HCT116 (cell line): ENCODE measurements at regions not wholly inside any gene's neighbourhood (a gene's known extent, or its start where the extent isn't known, plus 50 kb on each side); places are given as distances from the start of the nearest gene placed in this dataset.

Source experiments
- ATAC-seq: fragments of 200-7000 bp; cut with Tn5 transposase; 2 replicates; pipeline ENCODE4 v1.9.1; 2020; ENCODE audit warnings: mild to moderate bottlenecking, moderate library complexity
- BruUV-seq: library from RNA; stranded (reverse); fragments of 400-500 nt; replicated peaks from 2 replicates; lab custom pipeline; 2021; lab: Mats Ljungman, UMichigan
- CTCF ChIA-PET: fragments of 300-600 bp; sonication (Branson Sonifier 250); formaldehyde crosslinking; loops from one replicate; lab custom pipeline; 2021; ENCODE audit warnings: antibody characterized with exemption; lab: Charles Lee
- POLR2A ChIA-PET: fragments of 300-600, 350-600 bp; sonication (Branson Sonifier 250); formaldehyde crosslinking; loops from one replicate; lab custom pipeline; 2021; ENCODE audit warnings: antibody characterized with exemption; lab: Charles Lee
- RAD21 ChIA-PET, 2 experiments: fragments of 300-600 bp; sonication (Branson Sonifier 250); formaldehyde crosslinking; loops; one replicate each; lab custom pipeline; 2023; ENCODE audit warnings: low total read pairs in 2 of 2; ENCODE audit not compliant: uncharacterized antibody in 2 of 2, unreplicated experiment in 2 of 2, low non-redundant PET in 1 of 2; lab: Charles Lee
- DNase-seq: peaks from one replicate; pipeline ENCODE4 v3.0.0-alpha.2; 2010; ENCODE audit warnings: low read depth, low spot score
- H2AFZ ChIP-seq: fragments of 200-600 bp; shearing (Covaris generic), sonication (generic); 2 replicates; pipeline ENCODE4 v1.6.1; 2017; ENCODE audit warnings: low read depth, mixed run types, mixed read lengths, antibody characterized with exemption, low read length; ENCODE audit not compliant: poor library complexity, severe bottlenecking
- H3K27ac ChIP-seq: 2 replicates; pipeline ENCODE4 v1.5.1; 2012; ENCODE audit warnings: low read depth, low read length
- H3K27me3 ChIP-seq: fragments of 200-600 bp; sonication (generic); 2 replicates; pipeline ENCODE4 v1.6.1; 2016; ENCODE audit warnings: mixed run types, low read length, mixed read lengths; ENCODE audit not compliant: insufficient read depth
- H3K36me3 ChIP-seq, 2 experiments: fragments of 200-500 bp in 1 of 2; fragments of 200-600 bp in 1 of 2; sonication (Bioruptor generic) in 1 of 2; sonication (generic) in 1 of 2; 2 replicates each; pipeline versions ENCODE4 v1.5.1 to v1.6.1; 2014 to 2016; ENCODE audit warnings: low read length in 2 of 2, inconsistent platforms in 1 of 2, mixed read lengths in 1 of 2, mixed run types in 1 of 2; ENCODE audit not compliant: insufficient read depth in 2 of 2, control insufficient read depth in 1 of 2
- H3K4me1 ChIP-seq, 2 experiments: fragments of 200-600 bp in 1 of 2; sonication (generic) in 1 of 2; 2 replicates each; pipeline versions ENCODE4 v1.5.1 to v1.6.1; 2012 to 2017; ENCODE audit warnings: low read length in 2 of 2, inconsistent platforms in 1 of 2, mild to moderate bottlenecking in 1 of 2, mixed read lengths in 1 of 2, mixed run types in 1 of 2, moderate library complexity in 1 of 2; ENCODE audit not compliant: insufficient read depth in 2 of 2, control insufficient read depth in 1 of 2
- H3K4me2 ChIP-seq: fragments of 200-600 bp; sonication (generic); 2 replicates; pipeline ENCODE4 v1.6.1; 2017; ENCODE audit warnings: mixed run types, low read length, mixed read lengths
- H3K4me3 ChIP-seq, 2 experiments: fragments of 200-600 bp in 1 of 2; sonication (generic) in 1 of 2; replicated peaks in 1 of 2; 2 replicates each; pipeline ENCODE4 v1.5.1; 2011 to 2016; ENCODE audit warnings: low read length in 2 of 2, control low read depth in 1 of 2, low read depth in 1 of 2, mild to moderate bottlenecking in 1 of 2, mixed read lengths in 1 of 2, mixed run types in 1 of 2
- H3K79me2 ChIP-seq: fragments of 200-600 bp; sonication (generic); 2 replicates; pipeline ENCODE4 v1.6.1; 2017; ENCODE audit warnings: mild to moderate bottlenecking, mixed run types, low read length, moderate library complexity, mixed read lengths; ENCODE audit not compliant: insufficient read depth
- H3K9ac ChIP-seq: fragments of 200-600 bp; sonication (generic); 2 replicates; pipeline ENCODE4 v1.6.1; 2016; ENCODE audit warnings: low read length, mixed read lengths
- H3K9me2 ChIP-seq: fragments of 200-600 bp; sonication (generic), shearing (Covaris generic); 2 replicates; pipeline ENCODE4 v1.6.1; 2017; ENCODE audit warnings: mixed run types, mild to moderate bottlenecking, moderate library complexity; ENCODE audit not compliant: insufficient read depth
- H3K9me3 ChIP-seq, 2 experiments: fragments of 200-500 bp in 1 of 2; fragments of 200-600 bp in 1 of 2; sonication (Bioruptor generic) in 1 of 2; sonication (generic) in 1 of 2; 2 replicates each; pipeline ENCODE4 v1.6.1; 2014 to 2017; ENCODE audit warnings: low read length in 2 of 2, mixed read lengths in 2 of 2, inconsistent platforms in 1 of 2, low read depth in 1 of 2, mild to moderate bottlenecking in 1 of 2, mixed run types in 1 of 2, moderate library complexity in 1 of 2; ENCODE audit not compliant: control insufficient read depth in 1 of 2, insufficient read depth in 1 of 2
- H4K20me1 ChIP-seq: fragments of 200-600 bp; sonication (generic), shearing (Covaris generic); 2 replicates; pipeline ENCODE4 v1.6.1; 2017; ENCODE audit warnings: mixed run types, mild to moderate bottlenecking, moderate library complexity; ENCODE audit not compliant: insufficient read depth
- CBX3 ChIP-seq: IDR thresholded peaks from 2 replicates; pipeline ENCODE4 v1.6.1; 2012; ENCODE audit warnings: low read depth
- CTCF ChIP-seq, 3 experiments: fragments of 200-600 bp in 1 of 3; sonication (generic) in 1 of 3; IDR thresholded peaks in 2 of 3; conservative IDR thresholded peaks in 1 of 3; 2 replicates each; pipeline ENCODE4 v1.5.1; 2012 to 2017; ENCODE audit warnings: low read depth in 2 of 3, low read length in 2 of 3, antibody characterized with exemption in 1 of 3, borderline replicate concordance in 1 of 3, control low read depth in 1 of 3, mild to moderate bottlenecking in 1 of 3, mixed read lengths in 1 of 3, mixed run types in 1 of 3, moderate library complexity in 1 of 3; ENCODE audit not compliant: insufficient read depth in 1 of 3
- ELF1 ChIP-seq: IDR thresholded peaks from 2 replicates; pipeline ENCODE4 v1.6.1; 2012; ENCODE audit warnings: low read depth, borderline replicate concordance
- EZH2 ChIP-seq: fragments of 200-600 bp; sonication (generic); IDR thresholded peaks from 2 replicates; pipeline ENCODE4 v1.6.1; 2017; ENCODE audit warnings: antibody characterized with exemption, mixed run types
- EZH2phosphoT487 ChIP-seq: fragments of 200-600 bp; IDR thresholded peaks from 2 replicates; pipeline ENCODE4 v1.6.1; 2018; ENCODE audit warnings: antibody characterized with exemption, borderline replicate concordance
- FOSL1 ChIP-seq: IDR thresholded peaks from 2 replicates; pipeline ENCODE4 v1.6.1; 2012; ENCODE audit warnings: low read depth
- POLR2A ChIP-seq: IDR thresholded peaks from 2 replicates; pipeline ENCODE4 v1.7.0; 2011; ENCODE audit warnings: borderline replicate concordance; ENCODE audit not compliant: insufficient read depth, insufficient read length; ENCODE audit errors: extremely low read depth
- POLR2AphosphoS5 ChIP-seq: IDR thresholded peaks from 2 replicates; pipeline ENCODE4 v1.6.1; 2011; ENCODE audit warnings: mild to moderate bottlenecking, low read depth, low read length, moderate library complexity
- SIN3A ChIP-seq: IDR thresholded peaks from 2 replicates; pipeline ENCODE4 v1.6.1; 2012; ENCODE audit warnings: low read depth
- SP1 ChIP-seq: IDR thresholded peaks from 2 replicates; pipeline ENCODE4 v1.6.1; 2012; ENCODE audit warnings: low read depth
- ZBTB33 ChIP-seq: IDR thresholded peaks from 2 replicates; pipeline ENCODE4 v1.6.1; 2011; ENCODE audit warnings: mild to moderate bottlenecking, low read length, moderate library complexity; ENCODE audit not compliant: insufficient replicate concordance; ENCODE audit errors: extremely low read depth
- ZFX ChIP-seq: fragments of 450-650 bp; IDR thresholded peaks from 2 replicates; pipeline ENCODE4 v1.6.1; 2017
- ZNF274 ChIP-seq: fragments of 200-500 bp; sonication (Bioruptor generic); IDR thresholded peaks from 2 replicates; pipeline ENCODE4 v1.6.1; 2014; ENCODE audit warnings: mild to moderate bottlenecking, low read depth, low read length, inconsistent platforms
- intact Hi-C: fragments of 100-400 bp; cut with micrococcal nuclease; formaldehyde crosslinking; loops from 2 replicates; pipeline ENCODE4 v1.10.0; 2022

GRCh38 chr14:30114051-30114450, 186.4 kb upstream of the PRKD1 start:
- no peak for TF ChIP-seq EZH2
- no peaks in the 10 kb centered on the region for H3K36me3 ChIP-seq
- ChIA-PET RAD21 (no interaction called here), CTCF (no interaction called here), POLR2A (no interaction called here)
- H3K79me2 ChIP-seq: no peaks in the 10 kb centered on the region
- intact Hi-C loops: no loop called here
- H3K27me3 ChIP-seq: no peaks in the 10 kb centered on the region
- no peak overlapping the region for H3K4me2 ChIP-seq
- H4K20me1 ChIP-seq: no peaks in the 10 kb centered on the region
- no peak overlapping the region for H3K9ac ChIP-seq
- peaks cover 5% of the 10 kb centered on the region in 2 experiments; a peak in 2 of 4 replicates for H3K9me3 ChIP-seq
- DNase-seq (no peak), ATAC-seq (no peak)
- no peaks in the 10 kb centered on the region for H3K4me1 ChIP-seq
- no TSS peak for BruUV-seq
- no peak overlapping the region for H3K27ac ChIP-seq
- no peaks in the 10 kb centered on the region for H3K9me2 ChIP-seq
- no peak overlapping the region for H3K4me3 ChIP-seq
- H2AFZ ChIP-seq: no peak overlapping the region

- ATAC-seq (no peak), DNase-seq (no peak)
- no peak overlapping the region for H3K4me3 ChIP-seq
- intact Hi-C loops: no loop called here
- H3K79me2 ChIP-seq: no peaks in the 10 kb centered on the region
- BruUV-seq: no TSS peak
- no peaks in the 10 kb centered on the region for H3K4me1 ChIP-seq
- H3K9ac ChIP-seq: no peak overlapping the region
- no peak overlapping the region for H3K27ac ChIP-seq
- CTCF ChIA-PET: no interaction called here
- no peaks in the 10 kb centered on the region for H4K20me1 ChIP-seq
- no peak overlapping the region for H2AFZ ChIP-seq
- POLR2A ChIA-PET: no interaction called here
- no peaks in the 10 kb centered on the region for H3K27me3 ChIP-seq
- H3K9me3 ChIP-seq: peaks cover 4 to 7% of the 10 kb centered on the region in 2 experiments; a peak in 2 of 4 replicates
- no peaks in the 10 kb centered on the region for H3K36me3 ChIP-seq
- RAD21 ChIA-PET: no interaction called here
- H3K4me2 ChIP-seq: no peak overlapping the region
- TF ChIP-seq CBX3 (no peak), EZH2phosphoT487 (no peak), POLR2A (no peak), ZBTB33 (no peak), ZNF274 (no peak), FOSL1 (no peak), ELF1 (no peak), EZH2 (no peak), SP1 (no peak), ZFX (no peak), CTCF (IDR thresholded peaks at IDR 0.05 in 2 of 3, conservative IDR thresholded peaks at IDR 0.05 in 1 of 3; ENCODE audit: borderline replicate concordance in 1 of 3, insufficient read depth in 1 of 3, low read depth in 2 of 3, low read length in 2 of 3) (no peak), POLR2AphosphoS5 (no peak), SIN3A (no peak)
- H3K9me2 ChIP-seq: no peaks in the 10 kb centered on the region
Observed at GRCh38 chr14:30115756-30116155, 188.1 kb upstream of the PRKD1 start.
